HEK293T (cell line): ENCODE measurements at regions not wholly inside any gene's neighbourhood (a gene's known extent, or its start where the extent isn't known, plus 50 kb on each side); places are given as distances from the start of the nearest gene placed in this dataset.

Experiments
- CTCF ChIA-PET: fragments of 350-600 bp; formaldehyde crosslinking; extraction: SDS; loops from one replicate; lab custom pipeline; 2021; ENCODE audit warnings: antibody characterized with exemption, inconsistent platforms; lab: Yijun Ruan, JAX
- POLR2A ChIA-PET: fragments of 350-600 bp; formaldehyde crosslinking; extraction: SDS; loops from one replicate; lab custom pipeline; 2020; ENCODE audit warnings: antibody characterized with exemption, inconsistent platforms; lab: Yijun Ruan, JAX
- DNase-seq: peaks from one replicate; pipeline ENCODE4 v3.0.0; 2012; ENCODE audit warnings: mixed read lengths; ENCODE audit errors: extremely low spot score
- ARNT ChIP-seq: fragments of 450-650 bp; IDR thresholded peaks from 2 replicates; pipeline ENCODE4 v1.6.1; 2017; ENCODE audit warnings: mild to moderate bottlenecking
- BHLHE40 ChIP-seq: fragments of 450-650 bp; IDR thresholded peaks from 2 replicates; pipeline ENCODE4 v1.6.1; 2016; ENCODE audit warnings: mild to moderate bottlenecking, moderate library complexity, borderline replicate concordance
- CTBP1 ChIP-seq: fragments of 450-650 bp; IDR thresholded peaks from 2 replicates; pipeline ENCODE4 v1.6.1; 2016; ENCODE audit warnings: borderline replicate concordance
- ELF4 ChIP-seq: fragments of 450-650 bp; IDR thresholded peaks from 2 replicates; pipeline ENCODE4 v1.6.1; 2017; ENCODE audit warnings: antibody characterized with exemption
- FOXA1 ChIP-seq: fragments of 450-650 bp; IDR thresholded peaks from 2 replicates; pipeline ENCODE4 v1.6.1; 2016; ENCODE audit warnings: mild to moderate bottlenecking
- FOXK2 ChIP-seq: fragments of 450-650 bp; IDR thresholded peaks from 2 replicates; pipeline ENCODE4 v1.6.1; 2016; ENCODE audit warnings: mild to moderate bottlenecking
- FOXM1 ChIP-seq: fragments of 450-650 bp; IDR thresholded peaks from 2 replicates; pipeline ENCODE4 v1.6.1; 2017; ENCODE audit warnings: mild to moderate bottlenecking, borderline replicate concordance
- HDGF ChIP-seq: fragments of 450-650 bp; IDR thresholded peaks from 2 replicates; pipeline ENCODE4 v1.6.1; 2017; ENCODE audit warnings: antibody characterized with exemption, borderline replicate concordance
- L3MBTL2 ChIP-seq: fragments of 450-650 bp; conservative IDR thresholded peaks from 2 replicates; pipeline ENCODE4 v1.6.1; 2016; ENCODE audit warnings: mild to moderate bottlenecking
- LEF1 ChIP-seq: fragments of 450-650 bp; IDR thresholded peaks from 2 replicates; pipeline ENCODE4 v1.6.1; 2017; ENCODE audit warnings: mild to moderate bottlenecking, borderline replicate concordance
- NFRKB ChIP-seq: fragments of 450-650 bp; IDR thresholded peaks from 2 replicates; pipeline ENCODE4 v1.6.1; 2016; ENCODE audit warnings: mild to moderate bottlenecking, moderate library complexity
- PKNOX1 ChIP-seq: fragments of 450-650 bp; IDR thresholded peaks from 2 replicates; pipeline ENCODE4 v1.6.1; 2016
- SP1 ChIP-seq: fragments of 450-650 bp; IDR thresholded peaks from 2 replicates; pipeline ENCODE4 v1.6.1; 2017
- SUZ12 ChIP-seq: fragments of 450-650 bp; IDR thresholded peaks from 2 replicates; pipeline ENCODE4 v1.6.1; 2016; ENCODE audit warnings: mild to moderate bottlenecking
- TARDBP ChIP-seq: fragments of 450-650 bp; IDR thresholded peaks from 2 replicates; pipeline ENCODE4 v1.6.1; 2016
- ZNF384 ChIP-seq: fragments of 450-650 bp; IDR thresholded peaks from 2 replicates; pipeline ENCODE4 v1.6.1; 2016

DNA sequence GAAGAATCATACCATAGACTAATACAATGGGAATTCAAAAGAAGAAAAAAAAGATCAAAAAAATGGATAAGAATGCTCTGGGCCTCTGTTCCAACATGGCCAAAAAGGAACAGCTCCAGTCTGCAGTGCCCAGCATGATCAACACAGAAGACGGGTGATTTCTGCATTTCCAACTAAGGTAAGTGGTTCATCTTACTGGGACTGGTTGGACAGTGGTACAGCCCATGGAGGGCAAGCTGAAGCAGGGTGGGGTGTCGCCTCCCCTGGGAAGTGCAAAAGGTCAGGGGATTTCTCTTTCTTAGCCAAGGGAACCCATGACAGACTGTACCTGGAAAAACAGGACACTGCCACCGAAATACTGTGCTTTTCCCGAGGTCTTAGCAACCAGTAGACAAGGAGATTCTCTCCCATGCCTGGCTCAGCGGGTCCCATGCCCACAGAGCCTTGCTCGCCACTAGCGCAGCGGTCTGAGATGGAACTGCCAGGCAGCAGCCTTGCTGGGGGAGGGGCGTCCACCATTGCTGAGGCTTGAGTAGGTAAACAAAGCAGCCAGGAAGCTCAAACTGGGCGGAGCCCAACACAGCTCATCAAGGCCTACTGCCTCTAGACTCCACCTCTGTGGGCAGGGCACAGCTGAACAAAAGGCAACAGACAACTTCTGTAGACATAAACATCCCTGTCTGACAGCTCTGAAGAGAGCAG is 428.4 kb downstream of the MN1 start:
- no peak for DNase-seq
- ChIA-PET POLR2A (no interaction called here), CTCF (no interaction called here)
- TF ChIP-seq HDGF, result no peak

DNA sequence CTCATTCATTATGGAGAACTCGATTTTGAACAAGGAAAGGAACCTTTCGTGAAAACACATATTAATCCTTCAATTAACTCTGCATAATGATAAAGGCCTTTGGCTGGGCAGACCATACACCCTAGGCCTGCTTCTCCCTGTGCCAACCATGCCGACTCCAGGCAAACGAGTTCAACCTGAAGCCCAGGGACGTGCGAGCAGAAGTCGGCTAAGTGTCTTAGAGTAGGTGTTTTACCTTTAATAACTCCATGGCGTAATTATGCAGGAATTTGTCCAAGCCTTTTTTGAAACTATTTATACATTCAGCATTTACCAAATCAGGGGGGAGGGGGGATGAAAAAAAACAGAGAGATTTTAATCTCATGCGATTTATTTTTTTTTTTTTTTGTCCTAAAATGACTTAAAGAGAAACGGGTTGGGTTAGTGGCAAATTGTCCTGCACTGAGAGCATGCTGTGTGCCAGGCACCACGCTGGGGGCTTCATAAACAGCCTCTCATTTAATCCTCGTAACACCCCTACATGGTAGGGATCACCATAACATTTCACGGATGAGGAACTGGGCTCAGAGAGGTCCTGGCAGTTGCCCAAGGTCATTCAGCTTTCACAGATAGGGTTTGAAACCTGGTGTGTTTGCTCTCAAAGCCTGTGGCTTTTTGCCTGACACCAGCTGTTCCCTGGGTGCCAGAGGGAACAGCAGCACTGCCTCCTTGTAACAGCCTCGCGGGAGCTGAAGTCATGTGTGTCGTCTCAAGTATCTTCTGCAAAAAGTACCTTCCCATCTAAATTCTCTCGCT is 423.9 kb downstream of the MN1 start:
- POLR2A ChIA-PET, result no interaction called here
- DNase-seq, result no peak
- TF ChIP-seq LEF1 (no peak), ARNT (no peak), FOXK2 (no peak)
- CTCF ChIA-PET, result no interaction called here

GRCh38 chr22:27378311-27378800 is 423.2 kb downstream of the MN1 start:
- CTCF ChIA-PET, result no interaction called here
- no peak for TF ChIP-seq SUZ12
- TF ChIP-seq LEF1, result no peak
- TF ChIP-seq FOXA1, result no peak
- TF ChIP-seq HDGF, result no peak
- no peak for TF ChIP-seq TARDBP
- no peak for TF ChIP-seq NFRKB
- DNase-seq, result no peak
- POLR2A ChIA-PET, result no interaction called here

DNA sequence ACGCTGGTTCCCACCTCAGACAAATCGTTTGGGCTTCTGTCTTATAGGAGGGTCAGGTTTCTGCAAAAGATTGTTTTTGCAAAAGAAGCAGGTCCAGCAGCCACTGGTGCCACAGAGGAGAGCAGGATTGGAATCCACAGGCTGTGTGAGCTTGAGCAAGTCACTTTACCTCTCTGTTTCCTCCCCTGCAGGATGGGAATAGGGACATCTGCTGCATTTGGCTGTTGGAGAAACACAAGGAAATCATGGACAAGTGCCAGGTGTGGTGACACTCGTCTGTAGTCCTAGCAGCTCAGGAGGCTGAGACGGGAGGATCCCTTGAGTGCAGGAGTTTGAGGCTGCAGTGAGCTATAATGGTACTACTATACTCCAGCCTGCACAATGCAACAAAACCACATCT is 422.6 kb downstream of the MN1 start:
- no peak for DNase-seq
- ChIA-PET CTCF (no interaction called here), POLR2A (no interaction called here)
- TF ChIP-seq NFRKB, result no peak
- no peak for TF ChIP-seq TARDBP
- no peak for TF ChIP-seq FOXA1
- TF ChIP-seq L3MBTL2, result no peak
- no peak for TF ChIP-seq ARNT
- no peak for TF ChIP-seq ELF4
- no peak for TF ChIP-seq BHLHE40
- TF ChIP-seq HDGF, result no peak
- no peak for TF ChIP-seq FOXM1
- TF ChIP-seq PKNOX1, result no peak
- no peak for TF ChIP-seq CTBP1
- TF ChIP-seq SP1, result no peak
- TF ChIP-seq FOXK2, result no peak
- no peak for TF ChIP-seq SUZ12

- TF ChIP-seq HDGF (no peak), LEF1 (no peak), ZNF384 (no peak)
- no peak for DNase-seq
- ChIA-PET CTCF (interaction anchor here (0.7 kb wide), 1 partner anchor 11 kb away, joined by 6 read pairs; no protein-coding TSS in a partner anchor), POLR2A (no interaction called here)
These were observed 420.7 kb downstream of the MN1 start for GRCh38 chr22:27380855-27381254.

GRCh38 chr22:27381552-27381951 is 420.0 kb downstream of the MN1 start:
- ChIA-PET CTCF (no interaction called here), POLR2A (no interaction called here)
- no peak for DNase-seq
- TF ChIP-seq TARDBP (no peak), FOXM1 (no peak), FOXA1 (no peak), NFRKB (no peak), ZNF384 (no peak), SP1 (no peak), PKNOX1 (no peak)

DNA sequence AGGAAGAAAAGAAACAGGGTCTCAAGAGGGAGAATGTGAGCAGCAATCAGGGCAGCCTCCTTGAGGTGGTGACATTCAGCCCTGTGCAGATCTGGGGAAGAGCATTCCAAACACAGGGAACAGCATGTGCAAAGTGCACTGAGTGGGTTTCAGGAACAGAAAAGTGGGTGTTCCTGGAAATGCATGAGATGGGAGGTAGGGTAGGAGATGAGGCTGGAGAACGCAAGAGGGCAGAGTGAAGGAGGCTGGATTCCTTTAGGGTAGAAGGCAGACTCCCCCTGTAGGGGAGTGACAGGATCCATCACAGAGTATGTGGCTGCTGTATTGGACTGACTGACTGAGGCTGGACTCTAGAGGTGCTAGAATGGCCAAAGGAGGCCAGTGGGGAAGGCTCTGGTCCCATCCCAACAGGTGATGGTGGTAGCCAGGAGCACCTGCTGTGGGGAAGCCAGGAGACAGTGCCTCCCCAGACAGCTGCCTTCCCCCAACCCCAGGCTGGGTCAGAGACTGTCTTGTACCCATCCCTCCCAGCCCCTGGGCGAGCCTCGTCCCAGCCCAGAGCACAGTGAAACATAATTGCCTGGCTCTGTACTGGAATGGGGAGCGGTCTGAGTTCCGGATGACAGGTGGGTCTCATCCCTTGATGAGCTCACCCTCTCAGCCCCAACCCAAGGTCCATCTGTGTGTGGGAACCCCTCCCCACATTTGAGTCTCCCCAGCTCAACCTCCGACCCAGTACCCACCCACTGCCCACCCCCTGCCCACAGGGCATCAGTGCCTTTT is 419.4 kb downstream of the MN1 start:
- CTCF ChIA-PET, result interaction anchor here (0.6 kb wide), 1 partner anchor 1004 kb away, joined by 3 read pairs; no protein-coding TSS in a partner anchor
- TF ChIP-seq BHLHE40, result no peak
- no peak for TF ChIP-seq SUZ12
- no peak for DNase-seq
- POLR2A ChIA-PET, result no interaction called here
